PC-9 (cell line): ENCODE measurements at regions not wholly inside any gene's neighbourhood (a gene's known extent, or its start where the extent isn't known, plus 50 kb on each side); places are given as distances from the start of the nearest gene placed in this dataset.

Experiments used
- CTCF ChIP-seq: fragments of 200-600 bp; sonication (generic); conservative IDR thresholded peaks from 2 replicates; pipeline ENCODE4 v1.6.1; 2017; ENCODE audit warnings: mixed run types, antibody characterized with exemption, mild to moderate bottlenecking, moderate library complexity
- EZH2 ChIP-seq: fragments of 200-600 bp; sonication (generic); IDR thresholded peaks from 2 replicates; pipeline ENCODE4 v1.8.0; 2017; ENCODE audit warnings: antibody characterized with exemption, low read depth

DNA sequence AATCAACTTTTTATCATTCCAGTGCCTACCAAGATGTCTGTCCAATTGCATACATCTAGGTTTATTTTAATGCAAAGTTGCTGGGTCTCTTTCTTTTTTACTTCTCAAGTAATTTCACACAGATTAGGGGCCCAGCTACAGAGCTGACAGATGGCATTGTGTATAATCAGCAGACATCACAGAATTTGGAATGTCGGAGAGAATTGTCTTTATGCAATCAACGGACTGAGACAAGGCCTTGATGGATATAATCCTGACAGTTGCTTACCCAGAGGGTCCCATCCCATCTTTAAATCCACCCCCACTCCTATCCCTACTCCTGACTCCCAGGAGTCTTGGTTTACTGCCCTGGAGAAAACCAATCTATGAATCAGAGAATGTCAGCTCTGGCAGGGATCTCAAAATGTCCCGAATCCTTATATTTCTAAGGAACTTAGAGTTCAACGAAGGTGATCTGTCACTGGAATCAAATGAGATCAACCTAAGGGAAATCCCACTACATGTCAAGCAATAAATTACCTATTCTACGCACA is 142.0 kb downstream of the LRATD1 start:
- TF ChIP-seq EZH2 (no peak), CTCF (no peak)
